ENCODE measurements at regions not wholly inside any gene's neighbourhood (a gene's known extent, or its start where the extent isn't known, plus 50 kb on each side); places are given as distances from the start of the nearest gene placed in this dataset.

- no peaks in the 10 kb centered on the region for H3K36me3 Mint-ChIP-seq (ENCODE audit: insufficient read depth in 1 of 3, low read depth in 3 of 3)
- H4K8ac ChIP-seq (replicated peaks; ENCODE audit: insufficient read length, low read depth, low read length): no peak overlapping the region
- no peaks in the 10 kb centered on the region; the same call in 1 of the 2 replicates for H3K27me3 Mint-ChIP-seq (ENCODE audit: low read depth)
These were observed 64.3 kb upstream of the S1PR3 start for GRCh38 chr9:88926781-88927505.

More at GRCh38 chr9:88926781-88927505, 64.3 kb upstream of the S1PR3 start:
- H3K27me3 ChIP-seq (ENCODE audit: insufficient read depth, low read length): no peaks in the 10 kb centered on the region
- no peak overlapping the region for H2AK5ac ChIP-seq (ENCODE audit: insufficient read length, low read length)
- H3K4me1 Mint-ChIP-seq: peaks cover 0 to 2% of the 10 kb centered on the region in 2 experiments; a peak in 1 of 4 replicates
- peaks cover 5 to 10% of the 10 kb centered on the region in 2 experiments; a peak in 3 of 5 replicates for H3K9me3 Mint-ChIP-seq
- TF ChIP-seq, protein P1, sequence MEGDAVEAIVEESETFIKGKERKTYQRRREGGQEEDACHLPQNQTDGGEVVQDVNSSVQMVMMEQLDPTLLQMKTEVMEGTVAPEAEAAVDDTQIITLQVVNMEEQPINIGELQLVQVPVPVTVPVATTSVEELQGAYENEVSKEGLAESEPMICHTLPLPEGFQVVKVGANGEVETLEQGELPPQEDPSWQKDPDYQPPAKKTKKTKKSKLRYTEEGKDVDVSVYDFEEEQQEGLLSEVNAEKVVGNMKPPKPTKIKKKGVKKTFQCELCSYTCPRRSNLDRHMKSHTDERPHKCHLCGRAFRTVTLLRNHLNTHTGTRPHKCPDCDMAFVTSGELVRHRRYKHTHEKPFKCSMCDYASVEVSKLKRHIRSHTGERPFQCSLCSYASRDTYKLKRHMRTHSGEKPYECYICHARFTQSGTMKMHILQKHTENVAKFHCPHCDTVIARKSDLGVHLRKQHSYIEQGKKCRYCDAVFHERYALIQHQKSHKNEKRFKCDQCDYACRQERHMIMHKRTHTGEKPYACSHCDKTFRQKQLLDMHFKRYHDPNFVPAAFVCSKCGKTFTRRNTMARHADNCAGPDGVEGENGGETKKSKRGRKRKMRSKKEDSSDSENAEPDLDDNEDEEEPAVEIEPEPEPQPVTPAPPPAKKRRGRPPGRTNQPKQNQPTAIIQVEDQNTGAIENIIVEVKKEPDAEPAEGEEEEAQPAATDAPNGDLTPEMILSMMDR (conservative IDR thresholded peaks at IDR 0.05): no peak
- H3K27ac ChIP-seq (ENCODE audit: insufficient read length, low read depth, low read length): no peak overlapping the region
- H4K5ac ChIP-seq (ENCODE audit: insufficient read length, low read depth, low read length): no peak overlapping the region
- H2BK12ac ChIP-seq (ENCODE audit: insufficient read length, low read depth, low read length): no peak overlapping the region
- no peak overlapping the region for H2BK15ac ChIP-seq (ENCODE audit: low read depth, low read length)
- no peak overlapping the region for H3K4me2 ChIP-seq (ENCODE audit: insufficient read depth, insufficient read length, low read length)
- no peak overlapping the region for H3K9ac ChIP-seq (ENCODE audit: extremely low read depth, insufficient read length, low read length)
- no peak overlapping the region for H3K4ac ChIP-seq (ENCODE audit: low read depth, low read length)
- no peak overlapping the region for H3T11ph ChIP-seq (ENCODE audit: low read length)
- no peak overlapping the region for H2BK120ac ChIP-seq (ENCODE audit: low read depth, low read length, poor library complexity, severe bottlenecking)
- H2AFZ ChIP-seq (ENCODE audit: low read length): no peak overlapping the region
- no peaks in the 10 kb centered on the region for H3K4me1 ChIP-seq (ENCODE audit: insufficient read depth, low read length)
- H4K20me1 ChIP-seq (ENCODE audit: control insufficient read depth, insufficient read depth, insufficient read length): no peaks in the 10 kb centered on the region
- H3K23me2 ChIP-seq (ENCODE audit: insufficient read length, low read depth, low read length, poor library complexity, severe bottlenecking): no peaks in the 10 kb centered on the region
- no peak overlapping the region for H3K18ac ChIP-seq (ENCODE audit: insufficient read length, low read depth, low read length)
- no peaks in the 10 kb centered on the region for H3K9me3 ChIP-seq (ENCODE audit: control insufficient read depth, low read depth, low read length)
- no peak overlapping the region for H3K14ac ChIP-seq (ENCODE audit: insufficient read depth, low read length)
- no peak overlapping the region for H2BK5ac ChIP-seq (ENCODE audit: insufficient read length, low read length)
- H3K56ac ChIP-seq (ENCODE audit: insufficient read length, low read depth, low read length): no peak overlapping the region
- DNase-seq: no peak
- H3K27ac Mint-ChIP-seq: no peak overlapping the region
- no CpG with 5 or more reads among the region's 5 CpGs for WGBS (ENCODE audit: extremely low coverage, insufficient read length, low lambda C conversion rate)
- no peak overlapping the region for H4K91ac ChIP-seq (ENCODE audit: insufficient read length, low read depth, low read length)
- H2BK20ac ChIP-seq (ENCODE audit: low read depth, low read length, poor library complexity, severe bottlenecking): no peak overlapping the region
- H3K79me1 ChIP-seq (ENCODE audit: insufficient read depth, low read depth, low read length, poor library complexity, severe bottlenecking): no peaks in the 10 kb centered on the region
- H3K4me3 Mint-ChIP-seq: no peak overlapping the region
- no peaks in the 10 kb centered on the region for H3K79me2 ChIP-seq (ENCODE audit: insufficient read depth, low read length)
- H3K23ac ChIP-seq (ENCODE audit: insufficient read length, low read depth, low read length): no peak overlapping the region

All from H9 (cell line).